Spleen (tissue), 11 donors: ENCODE measurements at regions not wholly inside any gene's neighbourhood (a gene's known extent, or its start where the extent isn't known, plus 50 kb on each side); places are given as distances from the start of the nearest gene placed in this dataset.

Experiments used
- DNase-seq: peaks from one replicate; pipeline ENCODE4 v3.0.0-alpha.2; 2020
- H3K27ac ChIP-seq, 8 donors: fragments of 200-600 bp; sonication (generic) in 7 of 8; 1 replicate in 4 of 8; 2 replicates in 4 of 8; pipeline versions ENCODE4 v1.5.0 to v1.8.0; 2016 to 2021; ENCODE audit warnings: inconsistent platforms in 4 of 8, mild to moderate bottlenecking in 4 of 8, moderate library complexity in 1 of 8
- H3K27me3 ChIP-seq, 7 donors: fragments of 200-600 bp; sonication (generic) in 6 of 7; replicated peaks in 1 of 7; 1 replicate in 4 of 7; 2 replicates in 3 of 7; pipeline versions ENCODE4 v1.5.0 to v1.8.0; 2016 to 2021; ENCODE audit warnings: inconsistent platforms in 3 of 7, mild to moderate bottlenecking in 1 of 7
- H3K36me3 ChIP-seq, 6 donors: fragments of 200-600 bp; sonication (generic) in 5 of 6; 1 replicate in 4 of 6; 2 replicates in 2 of 6; pipeline versions ENCODE4 v1.5.0 to v1.8.0; 2016 to 2021; ENCODE audit warnings: inconsistent platforms in 2 of 6
- H3K4me1 ChIP-seq, 6 donors: fragments of 200-600 bp; sonication (generic) in 5 of 6; 1 replicate in 3 of 6; 2 replicates in 3 of 6; pipeline versions ENCODE4 v1.5.0 to v1.8.0; 2016 to 2021; ENCODE audit warnings: inconsistent platforms in 3 of 6
- H3K4me3 ChIP-seq, 8 donors: fragments of 200-600 bp; sonication (generic) in 7 of 8; 1 replicate in 4 of 8; 2 replicates in 4 of 8; pipeline versions ENCODE4 v1.5.0 to v1.8.0; 2016 to 2021; ENCODE audit warnings: inconsistent platforms in 4 of 8, mild to moderate bottlenecking in 4 of 8, moderate library complexity in 2 of 8
- H3K9me3 ChIP-seq, 8 donors: fragments of 200-600 bp; sonication (generic) in 7 of 8; 1 replicate in 4 of 8; 2 replicates in 4 of 8; pipeline versions ENCODE4 v1.5.0 to v1.8.0; 2016 to 2021; ENCODE audit warnings: inconsistent platforms in 4 of 8
- CTCF ChIP-seq, 11 experiments: fragments of 200-600 bp in 7 of 11; fragments of 450-650 bp in 4 of 11; sonication (generic) in 4 of 11; IDR thresholded peaks in 8 of 11; conservative IDR thresholded peaks in 3 of 11; 1 replicate in 7 of 11; 2 replicates in 4 of 11; pipeline versions ENCODE4 v1.4.0 to v1.8.0; 2016 to 2021; ENCODE audit warnings: antibody characterized with exemption in 11 of 11, inconsistent platforms in 4 of 11, mild to moderate bottlenecking in 1 of 11
- POLR2A ChIP-seq, 3 donors: fragments of 450-650 bp; IDR thresholded peaks; one replicate each; pipeline ENCODE4 v1.5.1; 2017; ENCODE audit warnings: antibody characterized with exemption in 3 of 3, mild to moderate bottlenecking in 1 of 3
- POLR2AphosphoS5 ChIP-seq, 3 donors: sonication (generic); formaldehyde crosslinking; IDR thresholded peaks; one replicate each; pipeline ENCODE4 v1.5.1; 2017; ENCODE audit warnings: antibody characterized with exemption in 3 of 3
- WGBS, 5 donors: extraction: QIAGEN DNeasy Blood & Tissue Kit in 3 of 5; methylation state at CpG; one replicate each; pipeline versions ENCODE4 v1.1.5 to v1.1.7; 2013 to 2018; 5-methylcytosine and 5-hydroxymethylcytosine counted together
- intact Hi-C: fragments of 100-400 bp; cut with DNase I; formaldehyde crosslinking; loops from one replicate; pipeline ENCODE4 v1.15.0; 2023; ENCODE audit warnings: low total_unique reads
- donor health status: healthy with polysubstance abuse.
- donor health status: DM: no; HTN: no; CAD: no; lungs with moderate emphysema.
- donor health status: DM: no; HTN: no; CAD: no.
- donor health status: Bipolar disorder and iron deficiency.
- donor health status: healthy.
- donor health status: DM: no; HTN: no; CAD: no.
- donor health status: DM: yes; HTN: yes; CAD: no.

GRCh38 chr1:114282751-114283403 is 129.2 kb upstream of the SYT6 start:
- Histone ChIP-seq H3K9me3 (no peaks in the 10 kb centered on the region), H3K4me1 (peaks cover 0 to 9% (median 2%) of the 10 kb centered on the region in 6 donors), H3K27me3 (no peaks in the 10 kb centered on the region), H3K4me3 (no peak overlapping the region), H3K36me3 (no peaks in the 10 kb centered on the region), H3K27ac (no peak overlapping the region)
- DNase-seq, result peak; percentile 92
- WGBS, 5 donors, result 38 to 44% (median 39%) methylated on average over 7 of the region's 7 CpGs
- no peak for TF ChIP-seq POLR2AphosphoS5 (IDR thresholded peaks at IDR 0.05)
- TF ChIP-seq POLR2A (IDR thresholded peaks at IDR 0.05), result no peak
- TF ChIP-seq CTCF (IDR thresholded peaks at IDR 0.05 in 8 of 11, conservative IDR thresholded peaks at IDR 0.05 in 3 of 11), result peak; percentile 59 to 90 (median 83)
- intact Hi-C loops, result loop anchor here (5.0 kb wide), 1 partner anchor 301 kb away; no protein-coding TSS in a partner anchor

- DNase-seq, result no peak
- Histone ChIP-seq H3K9me3 (no peaks in the 10 kb centered on the region), H3K4me1 (peaks cover 0 to 9% (median 2%) of the 10 kb centered on the region in 6 donors), H3K36me3 (no peaks in the 10 kb centered on the region), H3K4me3 (no peak overlapping the region), H3K27me3 (peaks cover 0 to 7% (median 0%) of the 10 kb centered on the region in 7 donors), H3K27ac (no peak overlapping the region)
- WGBS, 5 donors, result 70 to 96% (median 86%) methylated on average over 3 of the region's 3 CpGs
- intact Hi-C loops, result no loop called here
- TF ChIP-seq POLR2A (IDR thresholded peaks at IDR 0.05), result no peak
- no peak for TF ChIP-seq CTCF (IDR thresholded peaks at IDR 0.05 in 8 of 11, conservative IDR thresholded peaks at IDR 0.05 in 3 of 11)
- TF ChIP-seq POLR2AphosphoS5 (IDR thresholded peaks at IDR 0.05), result no peak
Observed at GRCh38 chr1:114278911-114279310, 125.2 kb upstream of the SYT6 start.

GRCh38 chr1:114278430-114278829 is 124.8 kb upstream of the SYT6 start:
- peaks cover 0 to 9% (median 0%) of the 10 kb centered on the region in 7 donors for H3K27me3 ChIP-seq
- DNase-seq, result no peak
- intact Hi-C loops, result no loop called here
- H3K9me3 ChIP-seq, result no peaks in the 10 kb centered on the region
- H3K4me3 ChIP-seq, result no peak overlapping the region
- H3K36me3 ChIP-seq, result no peaks in the 10 kb centered on the region
- H3K4me1 ChIP-seq, result peaks cover 0 to 9% (median 2%) of the 10 kb centered on the region in 6 donors
- no peak overlapping the region for H3K27ac ChIP-seq
- no peak for TF ChIP-seq POLR2A (IDR thresholded peaks at IDR 0.05)
- TF ChIP-seq CTCF (IDR thresholded peaks at IDR 0.05 in 8 of 11, conservative IDR thresholded peaks at IDR 0.05 in 3 of 11), result no peak
- TF ChIP-seq POLR2AphosphoS5 (IDR thresholded peaks at IDR 0.05), result no peak

- no peaks in the 10 kb centered on the region for H3K36me3 ChIP-seq
- no peaks in the 10 kb centered on the region for H3K4me1 ChIP-seq
- no peaks in the 10 kb centered on the region for H3K9me3 ChIP-seq
- TF ChIP-seq POLR2AphosphoS5 (IDR thresholded peaks at IDR 0.05) (no peak), POLR2A (IDR thresholded peaks at IDR 0.05) (no peak), CTCF (IDR thresholded peaks at IDR 0.05 in 8 of 11, conservative IDR thresholded peaks at IDR 0.05 in 3 of 11) (no peak)
- H3K4me3 ChIP-seq, result no peak overlapping the region
- H3K27me3 ChIP-seq, result peaks cover 0 to 9% (median 0%) of the 10 kb centered on the region in 7 donors
- whole genome bisulfite sequencing, 5 donors, result 77 to 82% (median 78%) methylated on average over 5 of the region's 5 CpGs
- no peak for DNase-seq
- intact Hi-C loops, result no loop called here
- H3K27ac ChIP-seq, result no peak overlapping the region
Observed at GRCh38 chr1:114274621-114275317, 121.1 kb upstream of the SYT6 start.
